ENCODE measurements at regions not wholly inside any gene's neighbourhood (a gene's known extent, or its start where the extent isn't known, plus 50 kb on each side); places are given as distances from the start of the nearest gene placed in this dataset.

DNA sequence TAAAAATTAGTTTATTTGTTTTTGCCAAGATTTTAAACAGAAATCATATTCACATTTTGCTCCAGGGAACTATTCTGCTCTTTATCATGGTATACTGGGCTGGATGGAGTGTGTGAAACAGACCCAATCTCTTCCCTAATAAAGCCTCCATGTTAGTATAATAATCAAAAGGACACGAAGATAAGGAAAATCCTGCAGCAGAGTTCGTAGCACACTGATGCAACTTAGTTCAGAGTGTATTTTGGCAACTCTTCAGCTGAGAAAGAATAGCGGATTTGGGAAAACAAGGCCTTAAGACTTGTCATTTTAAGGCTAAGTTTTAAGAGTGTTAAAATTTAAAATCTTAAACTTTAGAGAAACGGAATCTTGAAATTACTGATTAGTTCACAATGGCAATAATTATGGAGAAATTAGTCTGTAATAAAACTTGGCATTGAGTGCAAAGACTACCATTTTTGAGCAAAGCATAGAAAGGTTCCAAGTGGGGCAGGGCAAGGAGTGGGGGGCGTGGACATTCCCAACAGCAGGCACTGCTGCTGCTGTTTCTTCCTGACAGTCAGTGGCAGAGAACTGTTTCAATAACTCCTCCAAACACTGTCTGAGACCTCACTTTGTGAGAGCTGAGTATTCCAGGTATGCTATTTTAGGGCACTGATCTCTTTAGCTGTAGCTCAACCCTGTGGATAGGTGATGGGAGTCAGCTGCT, 225.0 kb downstream of the HRH4 start:
- Histone ChIP-seq H3K36me3 (no peaks in the 10 kb centered on the region), H3K4me1 (no peaks in the 10 kb centered on the region), H3K9me3 (no peaks in the 10 kb centered on the region), H3K27me3 (no peaks in the 10 kb centered on the region), H3K4me3 (no peak overlapping the region), H3K27ac (no peak overlapping the region)
- no peak for DNase-seq
- TF ChIP-seq POLR2A (IDR thresholded peaks at IDR 0.05), result no peak
- TF ChIP-seq CTCF (IDR thresholded peaks at IDR 0.05), result no peak
- intact Hi-C loops (cut with DNase I; ENCODE audit: low total_unique reads), result no loop called here

DNA sequence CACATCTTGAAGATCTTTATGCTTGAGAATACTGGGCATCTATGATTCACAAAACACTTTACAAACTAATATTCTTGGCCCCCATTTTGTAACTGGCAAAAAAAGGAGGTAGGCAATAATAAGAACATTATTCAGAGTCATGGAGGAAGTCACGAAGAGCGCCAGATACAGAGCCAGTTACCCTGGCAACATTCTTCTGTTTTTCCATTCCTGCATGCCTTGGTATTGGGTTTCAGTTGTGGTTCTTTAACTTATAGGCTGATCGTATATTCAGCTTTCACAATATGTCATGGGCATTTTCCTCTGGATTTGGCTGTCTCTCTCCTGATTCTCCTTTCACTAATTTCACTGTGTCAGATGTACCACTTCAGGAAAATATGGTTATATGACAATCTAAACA, 234.7 kb downstream of the HRH4 start:
- no peaks in the 10 kb centered on the region for H3K27me3 ChIP-seq
- intact Hi-C loops (cut with DNase I; ENCODE audit: low total_unique reads), result no loop called here
- no peaks in the 10 kb centered on the region for H3K36me3 ChIP-seq
- no peaks in the 10 kb centered on the region for H3K4me1 ChIP-seq
- no peak overlapping the region for H3K4me3 ChIP-seq
- H3K9me3 ChIP-seq, result no peaks in the 10 kb centered on the region
- no peak overlapping the region for H3K27ac ChIP-seq
- no peak for DNase-seq
- TF ChIP-seq CTCF (IDR thresholded peaks at IDR 0.05) (no peak), POLR2A (IDR thresholded peaks at IDR 0.05) (no peak)

- no peak overlapping the region for H3K27ac ChIP-seq
- no peaks in the 10 kb centered on the region for H3K27me3 ChIP-seq
- H3K4me1 ChIP-seq, result no peaks in the 10 kb centered on the region
- H3K4me3 ChIP-seq, result no peak overlapping the region
- DNase-seq, result no peak
- no peaks in the 10 kb centered on the region for H3K36me3 ChIP-seq
- no peak for TF ChIP-seq POLR2A (IDR thresholded peaks at IDR 0.05)
- TF ChIP-seq CTCF (IDR thresholded peaks at IDR 0.05), result no peak
- no peaks in the 10 kb centered on the region for H3K9me3 ChIP-seq
- intact Hi-C loops (cut with DNase I; ENCODE audit: low total_unique reads), result no loop called here
These were observed 241.6 kb downstream of the HRH4 start for GRCh38 chr18:24702001-24702515.

GRCh38 chr18:24703316-24703715, 242.9 kb downstream of the HRH4 start:
- intact Hi-C loops (cut with DNase I; ENCODE audit: low total_unique reads), result no loop called here

DNA sequence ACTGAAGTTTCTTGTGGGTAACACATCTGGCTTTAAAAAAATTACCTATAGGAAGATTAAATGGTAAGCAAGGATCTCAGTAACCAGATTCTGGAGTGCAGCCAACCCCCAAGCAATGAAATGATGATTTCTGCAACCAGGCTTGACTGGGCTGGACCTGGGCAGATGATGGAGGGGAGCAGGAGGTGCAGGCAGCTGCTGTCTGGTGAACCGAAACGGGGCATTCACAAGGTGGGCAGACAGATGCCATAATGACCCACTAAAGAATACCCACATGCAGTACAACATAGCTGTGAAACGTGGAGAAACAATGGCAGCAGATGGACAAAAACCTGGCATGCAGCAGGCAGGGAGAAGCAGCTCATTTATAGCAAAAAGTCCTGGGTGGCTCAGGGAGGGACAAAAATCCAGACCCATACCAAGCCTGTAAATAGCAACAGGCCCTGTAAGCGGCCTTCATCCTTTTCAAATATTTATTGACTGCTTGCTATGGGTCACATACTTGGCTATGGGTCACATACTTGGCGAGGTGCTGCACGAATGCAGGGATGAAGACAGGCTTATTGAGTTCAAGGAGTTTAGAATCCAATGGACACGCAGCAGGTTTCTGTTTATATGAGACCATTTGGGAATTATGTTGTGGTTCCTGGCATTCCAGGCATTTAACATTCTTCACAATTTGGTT, 244.7 kb downstream of the HRH4 start:
- Histone ChIP-seq H3K9me3 (no peaks in the 10 kb centered on the region), H3K27ac (no peak overlapping the region), H3K36me3 (no peaks in the 10 kb centered on the region), H3K27me3 (no peaks in the 10 kb centered on the region), H3K4me1 (no peaks in the 10 kb centered on the region), H3K4me3 (no peak overlapping the region)
- intact Hi-C loops (cut with DNase I; ENCODE audit: low total_unique reads), result no loop called here
- DNase-seq, result no peak
- TF ChIP-seq CTCF (IDR thresholded peaks at IDR 0.05) (no peak), POLR2A (IDR thresholded peaks at IDR 0.05) (no peak)

More at GRCh38 chr18:24703316-24703715, 242.9 kb downstream of the HRH4 start:
- Histone ChIP-seq H3K9me3 (no peaks in the 10 kb centered on the region), H3K4me1 (no peaks in the 10 kb centered on the region), H3K27ac (no peak overlapping the region), H3K4me3 (no peak overlapping the region), H3K27me3 (no peaks in the 10 kb centered on the region), H3K36me3 (no peaks in the 10 kb centered on the region)
- no peak for TF ChIP-seq POLR2A (IDR thresholded peaks at IDR 0.05)
- no peak for DNase-seq

All from uterus (tissue), 3 donors.